ENCODE measurements at regions not wholly inside any gene's neighbourhood (a gene's known extent, or its start where the extent isn't known, plus 50 kb on each side); places are given as distances from the start of the nearest gene placed in this dataset.

DNA sequence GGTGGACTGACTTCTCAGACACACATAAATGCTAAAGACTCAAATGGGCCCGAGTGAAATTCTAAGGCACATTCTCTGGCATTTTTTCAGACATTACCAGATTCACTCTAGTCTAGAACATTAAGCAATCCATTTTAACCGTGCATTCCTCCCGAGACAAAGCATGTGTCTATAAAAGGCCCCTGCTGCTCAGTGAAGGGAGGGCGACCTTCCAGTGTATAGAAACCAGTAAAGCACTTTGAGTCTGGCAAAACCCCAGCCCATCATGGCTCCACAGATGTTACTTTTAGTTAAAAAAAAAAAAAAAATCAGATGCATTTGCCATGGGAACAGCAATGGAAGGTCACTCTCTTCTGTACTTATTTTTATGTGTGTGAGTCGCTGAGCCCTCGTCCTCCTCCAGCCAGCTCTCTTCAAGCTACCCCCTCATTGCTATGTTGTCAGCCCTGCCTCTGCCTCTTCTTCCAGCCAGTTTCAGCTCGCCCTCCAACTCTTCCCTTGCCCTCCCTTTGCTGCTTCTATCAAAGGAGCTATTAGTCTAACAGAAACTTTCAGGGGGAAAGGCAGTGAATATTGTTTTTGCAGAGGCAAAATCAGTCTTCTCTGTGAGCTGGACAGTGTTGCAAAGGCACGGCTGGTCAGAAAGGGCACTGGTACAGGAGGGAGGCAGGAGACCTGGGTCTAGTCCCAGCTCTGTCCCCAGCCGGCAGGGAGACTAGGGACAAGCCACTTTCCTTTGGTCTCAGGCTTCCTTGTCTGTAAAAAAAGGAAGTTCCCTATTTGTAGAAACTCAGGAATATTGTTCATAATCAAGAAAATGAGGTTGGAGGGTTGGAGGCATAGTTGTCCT lies 644.2 kb downstream of the ZNF674 start:
- Histone ChIP-seq H3K9ac (ENCODE audit: control insufficient read depth, extremely low read depth, insufficient read depth, low read length) (no peak overlapping the region), H3K4me3 (ENCODE audit: control insufficient read depth in 2 of 3, extremely low read depth in 1 of 3, insufficient read depth in 2 of 3, low read depth in 1 of 3, low read length in 3 of 3) (no peak overlapping the region), H3K9me3 (ENCODE audit: control insufficient read depth, low read depth, low read length) (no peaks in the 10 kb centered on the region), H2AFZ (ENCODE audit: control insufficient read depth, low read length) (no peak overlapping the region), H3K4me1 (ENCODE audit: control insufficient read depth, extremely low read depth, insufficient read depth, low read length) (no peaks in the 10 kb centered on the region), H3K27me3 (ENCODE audit: control insufficient read depth, extremely low read depth, insufficient read depth, low read length) (peaks cover 14% of the 10 kb centered on the region), H3K27ac (ENCODE audit: control insufficient read depth, insufficient read depth, low read length) (no peak overlapping the region), H3K36me3 (ENCODE audit: control insufficient read depth in 2 of 2, extremely low read depth in 1 of 2, insufficient read depth in 2 of 2, low read length in 2 of 2) (no peaks in the 10 kb centered on the region), H4K20me1 (ENCODE audit: control insufficient read depth, extremely low read depth, insufficient read depth, low read length) (no peaks in the 10 kb centered on the region), H3K79me2 (ENCODE audit: control insufficient read depth, insufficient read depth, low read length) (no peaks in the 10 kb centered on the region), H3K9me1 (ENCODE audit: control insufficient read depth, extremely low read depth, insufficient read depth, low read length) (no peaks in the 10 kb centered on the region), H3K4me2 (ENCODE audit: control insufficient read depth, extremely low read depth, insufficient read depth, low read depth, low read length) (no peak overlapping the region)
- DNase-seq (ENCODE audit: low read depth, low spot score) = no peak
- no peak for TF ChIP-seq EZH2 (IDR thresholded peaks at IDR 0.05; ENCODE audit: low read length)
- TF ChIP-seq, protein P1, sequence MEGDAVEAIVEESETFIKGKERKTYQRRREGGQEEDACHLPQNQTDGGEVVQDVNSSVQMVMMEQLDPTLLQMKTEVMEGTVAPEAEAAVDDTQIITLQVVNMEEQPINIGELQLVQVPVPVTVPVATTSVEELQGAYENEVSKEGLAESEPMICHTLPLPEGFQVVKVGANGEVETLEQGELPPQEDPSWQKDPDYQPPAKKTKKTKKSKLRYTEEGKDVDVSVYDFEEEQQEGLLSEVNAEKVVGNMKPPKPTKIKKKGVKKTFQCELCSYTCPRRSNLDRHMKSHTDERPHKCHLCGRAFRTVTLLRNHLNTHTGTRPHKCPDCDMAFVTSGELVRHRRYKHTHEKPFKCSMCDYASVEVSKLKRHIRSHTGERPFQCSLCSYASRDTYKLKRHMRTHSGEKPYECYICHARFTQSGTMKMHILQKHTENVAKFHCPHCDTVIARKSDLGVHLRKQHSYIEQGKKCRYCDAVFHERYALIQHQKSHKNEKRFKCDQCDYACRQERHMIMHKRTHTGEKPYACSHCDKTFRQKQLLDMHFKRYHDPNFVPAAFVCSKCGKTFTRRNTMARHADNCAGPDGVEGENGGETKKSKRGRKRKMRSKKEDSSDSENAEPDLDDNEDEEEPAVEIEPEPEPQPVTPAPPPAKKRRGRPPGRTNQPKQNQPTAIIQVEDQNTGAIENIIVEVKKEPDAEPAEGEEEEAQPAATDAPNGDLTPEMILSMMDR (optimal IDR thresholded peaks at IDR 0.05 in 1 of 3, IDR thresholded peaks at IDR 0.05 in 1 of 3, conservative IDR thresholded peaks at IDR 0.05 in 1 of 3; ENCODE audit: extremely low read depth in 1 of 3, insufficient read depth in 2 of 3, low read length in 3 of 3) = no peak
- no peak for FAIRE-seq
- dilution Hi-C loops (cut with MboI; ENCODE audit: extremely low pct_ligation_motif_present, low sequenced_read_pairs) = no loop called here

DNA sequence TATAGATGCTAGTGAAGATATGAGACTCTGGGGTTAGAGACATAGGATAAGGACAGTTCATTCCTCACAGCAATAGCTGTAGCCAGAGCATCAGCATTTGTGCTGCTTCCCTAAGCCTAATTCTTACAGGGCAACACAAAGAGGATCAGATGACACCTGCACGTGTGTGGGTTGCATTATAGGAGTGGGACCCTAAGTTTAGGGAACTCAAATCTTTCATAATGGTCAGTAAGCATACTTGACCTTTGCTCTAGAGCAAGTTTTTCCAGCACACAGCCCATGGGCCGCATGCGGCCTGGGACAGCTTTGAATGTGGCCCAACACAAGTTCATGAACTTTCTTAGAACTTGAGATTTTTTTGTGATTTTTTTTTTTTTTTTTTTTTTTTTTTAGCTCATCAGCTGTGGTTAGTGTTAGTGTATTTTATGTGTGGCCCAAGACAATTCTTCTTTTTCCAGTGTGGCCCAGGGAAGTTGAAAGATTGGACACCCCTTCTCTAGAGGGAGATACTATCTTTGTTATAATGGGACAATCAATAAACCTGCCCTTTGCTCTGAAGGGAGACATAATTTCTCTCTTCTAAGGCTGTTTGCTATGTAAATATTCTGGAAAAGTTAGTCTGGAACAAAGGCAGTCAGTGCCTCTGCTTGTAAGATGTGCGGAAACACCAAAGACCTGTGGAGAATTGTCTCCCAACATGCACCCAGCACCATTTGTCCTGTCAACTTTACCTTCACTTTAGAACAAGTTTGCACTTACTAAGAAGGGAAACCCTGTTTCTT lies 650.2 kb downstream of the ZNF674 start:
- Histone ChIP-seq H3K9me3 (ENCODE audit: control insufficient read depth, low read depth, low read length) (no peaks in the 10 kb centered on the region), H3K4me2 (ENCODE audit: control insufficient read depth, extremely low read depth, insufficient read depth, low read depth, low read length) (no peak overlapping the region), H3K27ac (ENCODE audit: control insufficient read depth, insufficient read depth, low read length) (no peak overlapping the region), H3K27me3 (ENCODE audit: control insufficient read depth, extremely low read depth, insufficient read depth, low read length) (peaks cover 3% of the 10 kb centered on the region), H3K36me3 (ENCODE audit: control insufficient read depth in 2 of 2, extremely low read depth in 1 of 2, insufficient read depth in 2 of 2, low read length in 2 of 2) (no peaks in the 10 kb centered on the region), H3K9ac (ENCODE audit: control insufficient read depth, extremely low read depth, insufficient read depth, low read length) (no peak overlapping the region), H4K20me1 (ENCODE audit: control insufficient read depth, extremely low read depth, insufficient read depth, low read length) (no peaks in the 10 kb centered on the region), H3K9me1 (ENCODE audit: control insufficient read depth, extremely low read depth, insufficient read depth, low read length) (no peaks in the 10 kb centered on the region), H3K79me2 (ENCODE audit: control insufficient read depth, insufficient read depth, low read length) (no peaks in the 10 kb centered on the region), H3K4me3 (ENCODE audit: control insufficient read depth in 2 of 3, extremely low read depth in 1 of 3, insufficient read depth in 2 of 3, low read depth in 1 of 3, low read length in 3 of 3) (no peak overlapping the region), H3K4me1 (ENCODE audit: control insufficient read depth, extremely low read depth, insufficient read depth, low read length) (no peaks in the 10 kb centered on the region), H2AFZ (ENCODE audit: control insufficient read depth, low read length) (no peak overlapping the region)
- DNase-seq (ENCODE audit: low read depth, low spot score) = no peak
- dilution Hi-C loops (cut with MboI; ENCODE audit: extremely low pct_ligation_motif_present, low sequenced_read_pairs) = no loop called here
- no peak for TF ChIP-seq EZH2 (IDR thresholded peaks at IDR 0.05; ENCODE audit: low read length)
- TF ChIP-seq, protein P1 (optimal IDR thresholded peaks at IDR 0.05 in 1 of 3, IDR thresholded peaks at IDR 0.05 in 1 of 3, conservative IDR thresholded peaks at IDR 0.05 in 1 of 3; ENCODE audit: extremely low read depth in 1 of 3, insufficient read depth in 2 of 3, low read length in 3 of 3) = no peak
- FAIRE-seq = no peak
